GM12865 (cell line): ENCODE measurements at regions not wholly inside any gene's neighbourhood (a gene's known extent, or its start where the extent isn't known, plus 50 kb on each side); places are given as distances from the start of the nearest gene placed in this dataset.

Source experiments
- DNase-seq: peaks from one replicate; pipeline ENCODE4 v3.0.0; 2010; ENCODE audit warnings: low read depth
- H3K4me3 ChIP-seq: 2 replicates; pipeline ENCODE4 v1.5.1; 2011; ENCODE audit warnings: mild to moderate bottlenecking, low read depth, low read length, control low read depth
- TF ChIP-seq, protein P1 (sequence below): IDR thresholded peaks from 2 replicates; pipeline ENCODE4 v1.5.1; 2011; ENCODE audit warnings: low read length, control low read depth, low read depth, inconsistent platforms; ENCODE audit not compliant: insufficient read depth; ENCODE audit errors: missing control alignments

GRCh38 chr3:168736202-168736601 lies 640.5 kb upstream of the GOLIM4 start:
- DNase-seq = no peak
- no peak overlapping the region for H3K4me3 ChIP-seq
- TF ChIP-seq, protein P1, sequence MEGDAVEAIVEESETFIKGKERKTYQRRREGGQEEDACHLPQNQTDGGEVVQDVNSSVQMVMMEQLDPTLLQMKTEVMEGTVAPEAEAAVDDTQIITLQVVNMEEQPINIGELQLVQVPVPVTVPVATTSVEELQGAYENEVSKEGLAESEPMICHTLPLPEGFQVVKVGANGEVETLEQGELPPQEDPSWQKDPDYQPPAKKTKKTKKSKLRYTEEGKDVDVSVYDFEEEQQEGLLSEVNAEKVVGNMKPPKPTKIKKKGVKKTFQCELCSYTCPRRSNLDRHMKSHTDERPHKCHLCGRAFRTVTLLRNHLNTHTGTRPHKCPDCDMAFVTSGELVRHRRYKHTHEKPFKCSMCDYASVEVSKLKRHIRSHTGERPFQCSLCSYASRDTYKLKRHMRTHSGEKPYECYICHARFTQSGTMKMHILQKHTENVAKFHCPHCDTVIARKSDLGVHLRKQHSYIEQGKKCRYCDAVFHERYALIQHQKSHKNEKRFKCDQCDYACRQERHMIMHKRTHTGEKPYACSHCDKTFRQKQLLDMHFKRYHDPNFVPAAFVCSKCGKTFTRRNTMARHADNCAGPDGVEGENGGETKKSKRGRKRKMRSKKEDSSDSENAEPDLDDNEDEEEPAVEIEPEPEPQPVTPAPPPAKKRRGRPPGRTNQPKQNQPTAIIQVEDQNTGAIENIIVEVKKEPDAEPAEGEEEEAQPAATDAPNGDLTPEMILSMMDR = no peak

DNA sequence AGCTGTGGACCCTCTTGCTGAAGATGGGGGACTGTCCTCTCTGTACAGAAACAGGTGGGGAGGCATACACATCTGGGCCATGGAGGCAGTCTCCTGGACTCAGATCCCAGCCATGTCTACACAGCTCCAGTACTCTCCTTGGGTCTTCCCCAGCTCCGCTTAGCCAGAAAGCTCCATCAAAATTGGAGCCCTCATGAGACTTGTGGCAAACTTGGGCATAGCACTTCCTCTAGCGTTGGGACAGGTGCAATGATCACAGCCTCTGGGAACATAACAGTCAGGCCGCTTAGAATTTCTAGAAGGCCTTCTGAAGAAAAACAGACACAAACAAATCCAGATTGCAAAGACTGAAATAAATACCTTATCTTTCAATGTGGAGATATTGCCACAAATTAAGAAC lies 634.3 kb upstream of the GOLIM4 start:
- DNase-seq = no peak
- TF ChIP-seq, protein P1 = no peak
- no peak overlapping the region for H3K4me3 ChIP-seq

- TF ChIP-seq, protein P1 = no peak
- no peak overlapping the region for H3K4me3 ChIP-seq
- DNase-seq = no peak
Observed at GRCh38 chr3:168722091-168722490, 626.4 kb upstream of the GOLIM4 start.

GRCh38 chr3:168714609-168715240 lies 619.0 kb upstream of the GOLIM4 start:
- no peak overlapping the region for H3K4me3 ChIP-seq
- TF ChIP-seq, protein P1 = no peak
- DNase-seq = peak; percentile 55

- no peak for DNase-seq
- TF ChIP-seq, protein P1 = no peak
- H3K4me3 ChIP-seq = no peak overlapping the region
Observed at GRCh38 chr3:168709073-168709472, 613.3 kb upstream of the GOLIM4 start.

GRCh38 chr3:168707900-168708299 lies 612.2 kb upstream of the GOLIM4 start:
- peak; percentile 12 for DNase-seq
- no peak overlapping the region for H3K4me3 ChIP-seq
- TF ChIP-seq, protein P1 = no peak

DNA sequence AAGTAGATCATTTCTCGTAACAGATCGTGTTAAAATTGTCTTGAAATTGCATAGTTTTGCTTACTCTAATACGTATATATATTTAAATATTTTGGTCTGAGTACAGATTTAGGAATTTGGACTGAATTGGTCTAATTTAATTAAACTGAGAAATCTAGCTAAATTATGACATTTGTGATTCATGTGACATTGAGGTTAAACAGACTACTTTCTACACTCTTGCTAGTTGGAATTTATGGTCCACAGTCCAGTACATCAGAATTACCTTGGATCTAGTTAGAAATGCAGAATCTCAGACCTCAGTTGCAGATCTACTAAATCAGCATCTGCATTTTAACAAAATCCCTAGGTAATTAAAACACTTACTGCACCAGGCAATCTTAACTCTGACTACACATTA lies 609.7 kb upstream of the GOLIM4 start:
- DNase-seq = no peak
- no peak overlapping the region for H3K4me3 ChIP-seq
- TF ChIP-seq, protein P1 = no peak
